Glutamatergic neuron (in vitro differentiated cells): ENCODE measurements at regions not wholly inside any gene's neighbourhood (a gene's known extent, or its start where the extent isn't known, plus 50 kb on each side); places are given as distances from the start of the nearest gene placed in this dataset.

ENCODE experiments used
- DNase-seq: peaks from one replicate; pipeline ENCODE4 v3.0.0; 2022
- H3K27ac Mint-ChIP-seq: one replicate; pipeline ENCODE4 v1.8.0; 2020; ENCODE audit warnings: mild to moderate bottlenecking, mixed read lengths, inconsistent platforms; ENCODE audit not compliant: unreplicated experiment
- H3K27me3 Mint-ChIP-seq: one replicate; pipeline ENCODE4 v1.8.0; 2020; ENCODE audit warnings: mild to moderate bottlenecking, moderate library complexity, mixed read lengths, inconsistent platforms; ENCODE audit not compliant: unreplicated experiment
- H3K36me3 Mint-ChIP-seq: one replicate; pipeline ENCODE4 v1.8.0; 2020; ENCODE audit warnings: mild to moderate bottlenecking, mixed read lengths, inconsistent platforms; ENCODE audit not compliant: unreplicated experiment
- H3K4me1 Mint-ChIP-seq: one replicate; pipeline ENCODE4 v1.8.0; 2020; ENCODE audit warnings: mild to moderate bottlenecking, low read depth, mixed read lengths, inconsistent platforms; ENCODE audit not compliant: unreplicated experiment
- H3K4me3 Mint-ChIP-seq: one replicate; pipeline ENCODE4 v1.8.0; 2020; ENCODE audit warnings: mild to moderate bottlenecking, mixed read lengths, inconsistent platforms; ENCODE audit not compliant: unreplicated experiment
- H3K9me3 Mint-ChIP-seq: one replicate; pipeline ENCODE4 v1.8.0; 2020; ENCODE audit warnings: mild to moderate bottlenecking, moderate library complexity, mixed read lengths, inconsistent platforms; ENCODE audit not compliant: unreplicated experiment
- CTCF ChIP-seq: fragments of 200-600 bp; sonication (generic); IDR thresholded peaks from one replicate; pipeline ENCODE4 v1.5.0; 2021; ENCODE audit not compliant: partially characterized antibody, unreplicated experiment

- H3K9me3 Mint-ChIP-seq: peaks cover 5% of the 10 kb centered on the region
- no peak for TF ChIP-seq CTCF
- H3K36me3 Mint-ChIP-seq: peaks cover 5% of the 10 kb centered on the region
- H3K4me3 Mint-ChIP-seq: no peak overlapping the region
- DNase-seq: no peak
- peaks cover 3% of the 10 kb centered on the region for H3K4me1 Mint-ChIP-seq
- no peak overlapping the region for H3K27ac Mint-ChIP-seq
- peaks cover 8% of the 10 kb centered on the region for H3K27me3 Mint-ChIP-seq
Measured at GRCh38 chr1:109826446-109826845, 62.7 kb upstream of the EPS8L3 start.

- no peak overlapping the region for H3K4me3 Mint-ChIP-seq
- H3K27ac Mint-ChIP-seq: no peak overlapping the region
- H3K36me3 Mint-ChIP-seq: no peaks in the 10 kb centered on the region
- H3K4me1 Mint-ChIP-seq: peaks cover 3% of the 10 kb centered on the region
- H3K27me3 Mint-ChIP-seq: peaks cover 9% of the 10 kb centered on the region
- no peak for DNase-seq
- TF ChIP-seq CTCF: no peak
- peaks cover 9% of the 10 kb centered on the region for H3K9me3 Mint-ChIP-seq
Measured at GRCh38 chr1:109824349-109825115, 60.8 kb upstream of the EPS8L3 start.

- Mint-ChIP-seq H3K4me3 (no peak overlapping the region), H3K27ac (no peak overlapping the region), H3K36me3 (no peaks in the 10 kb centered on the region), H3K9me3 (peaks cover 9% of the 10 kb centered on the region), H3K4me1 (peaks cover 3% of the 10 kb centered on the region), H3K27me3 (peaks cover 9% of the 10 kb centered on the region)
- no peak for TF ChIP-seq CTCF
- no peak for DNase-seq
Measured at GRCh38 chr1:109823543-109824348, 60.0 kb upstream of the EPS8L3 start.

GRCh38 chr1:109822749-109823542 lies 59.2 kb upstream of the EPS8L3 start:
- Mint-ChIP-seq H3K4me3 (no peak overlapping the region), H3K27ac (no peak overlapping the region), H3K4me1 (peaks cover 3% of the 10 kb centered on the region), H3K36me3 (no peaks in the 10 kb centered on the region), H3K27me3 (peaks cover 9% of the 10 kb centered on the region), H3K9me3 (peaks cover 9% of the 10 kb centered on the region)
- DNase-seq: no peak
- TF ChIP-seq CTCF: no peak
